ENCODE measurements at regions not wholly inside any gene's neighbourhood (a gene's known extent, or its start where the extent isn't known, plus 50 kb on each side); places are given as distances from the start of the nearest gene placed in this dataset.

DNA sequence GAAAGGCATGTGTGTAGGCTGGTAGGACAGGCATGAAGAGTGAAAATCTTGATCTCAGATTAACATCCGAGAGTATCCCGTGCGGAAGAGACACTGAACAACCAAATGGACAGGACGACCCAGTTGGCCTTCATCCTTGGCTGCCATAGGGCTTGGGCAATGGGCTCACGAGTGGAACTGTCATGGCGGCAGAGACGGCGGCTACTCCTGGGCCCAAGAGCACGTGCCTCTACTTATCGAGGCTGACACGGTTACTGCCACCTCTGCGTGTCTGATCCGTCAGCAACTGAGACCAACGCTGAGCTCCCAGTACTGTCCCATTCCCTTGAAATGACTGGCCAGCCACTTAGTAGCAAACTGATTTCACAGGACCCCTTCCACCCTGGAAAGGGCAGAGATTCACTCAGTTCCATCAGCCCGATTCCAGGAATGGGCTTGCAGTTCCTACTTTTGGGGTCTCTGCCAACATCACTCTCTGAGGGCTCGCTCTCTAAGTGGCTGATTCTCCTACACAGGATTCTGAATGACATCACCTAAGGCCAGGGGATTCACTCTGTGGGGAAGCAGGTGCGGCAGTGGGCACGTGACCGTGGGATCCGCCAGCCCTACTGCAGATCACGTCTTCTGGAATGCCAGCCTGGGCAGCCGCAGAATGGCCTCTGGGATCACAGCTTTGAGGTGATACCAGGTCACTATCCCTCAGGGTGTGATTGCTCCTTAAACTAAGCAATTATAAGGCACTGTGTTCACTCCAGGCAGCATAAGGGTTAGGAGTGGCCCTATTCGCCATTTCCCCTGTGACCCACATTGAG, 97.8 kb downstream of the RPS6KA4 start:
- no peaks in the 10 kb centered on the region for H3K9me3 ChIP-seq (ENCODE audit: control insufficient read depth in 5 of 5, low read length in 5 of 5)
- no peak overlapping the region for H3K4me3 ChIP-seq (ENCODE audit: low read depth in 1 of 5, low read length in 5 of 5)
- no peak overlapping the region for H3K27ac ChIP-seq (ENCODE audit: low read depth, low read length)
- H3K9ac ChIP-seq (ENCODE audit: low read length in 5 of 5), result no peak overlapping the region
- H3K27me3 ChIP-seq (ENCODE audit: control insufficient read depth in 5 of 5, insufficient read depth in 4 of 5, low read length in 5 of 5), result peaks cover 0 to 2% (median 0%) of the 10 kb centered on the region in 5 donors
- no peaks in the 10 kb centered on the region for H3K36me3 ChIP-seq (ENCODE audit: control insufficient read depth in 5 of 5, insufficient read depth in 5 of 5, low read length in 5 of 5)
- no peaks in the 10 kb centered on the region for H3K4me1 ChIP-seq (ENCODE audit: control insufficient read depth in 5 of 5, insufficient read depth in 5 of 5, low read length in 5 of 5)

DNA sequence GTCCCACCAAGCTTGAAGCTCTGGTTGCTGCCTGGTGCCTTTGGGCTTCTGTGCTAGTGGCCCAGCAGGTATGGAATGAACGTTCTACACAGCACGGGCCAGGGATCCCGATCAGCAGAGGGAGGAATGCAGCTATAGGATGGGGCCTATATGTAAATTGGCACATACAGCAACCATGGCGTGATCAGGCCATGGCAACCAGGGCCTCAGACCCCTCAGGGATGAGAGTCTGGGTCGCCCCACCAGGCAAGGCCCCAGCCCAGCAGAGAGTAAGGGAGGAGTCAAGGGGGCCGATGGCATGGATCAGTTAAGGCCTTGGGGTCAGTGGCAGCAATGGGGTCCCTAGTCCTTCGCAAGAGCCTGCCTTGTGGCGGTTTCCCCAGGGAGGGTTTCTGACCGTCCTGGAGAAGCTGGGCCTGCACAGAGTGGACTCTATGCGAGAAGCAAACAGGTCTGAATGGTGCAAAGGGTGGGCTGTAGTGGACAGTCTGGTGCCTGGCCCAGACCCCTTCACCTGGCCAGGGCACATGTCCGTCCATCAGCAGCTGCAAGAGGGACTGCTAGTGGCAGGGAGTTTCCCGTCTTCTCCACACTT, 98.2 kb upstream of the SLC22A11 start:
- Histone ChIP-seq H3K36me3 (ENCODE audit: control insufficient read depth in 5 of 5, insufficient read depth in 5 of 5, low read length in 5 of 5) (no peaks in the 10 kb centered on the region), H3K9ac (ENCODE audit: low read length in 5 of 5) (no peak overlapping the region), H3K4me3 (ENCODE audit: low read depth in 1 of 5, low read length in 5 of 5) (no peak overlapping the region), H3K27ac (ENCODE audit: low read depth, low read length) (no peak overlapping the region), H3K9me3 (ENCODE audit: control insufficient read depth in 5 of 5, low read length in 5 of 5) (no peaks in the 10 kb centered on the region), H3K27me3 (ENCODE audit: control insufficient read depth in 5 of 5, insufficient read depth in 4 of 5, low read length in 5 of 5) (peaks cover 0 to 2% (median 0%) of the 10 kb centered on the region in 5 donors), H3K4me1 (ENCODE audit: control insufficient read depth in 5 of 5, insufficient read depth in 5 of 5, low read length in 5 of 5) (no peaks in the 10 kb centered on the region)

DNA sequence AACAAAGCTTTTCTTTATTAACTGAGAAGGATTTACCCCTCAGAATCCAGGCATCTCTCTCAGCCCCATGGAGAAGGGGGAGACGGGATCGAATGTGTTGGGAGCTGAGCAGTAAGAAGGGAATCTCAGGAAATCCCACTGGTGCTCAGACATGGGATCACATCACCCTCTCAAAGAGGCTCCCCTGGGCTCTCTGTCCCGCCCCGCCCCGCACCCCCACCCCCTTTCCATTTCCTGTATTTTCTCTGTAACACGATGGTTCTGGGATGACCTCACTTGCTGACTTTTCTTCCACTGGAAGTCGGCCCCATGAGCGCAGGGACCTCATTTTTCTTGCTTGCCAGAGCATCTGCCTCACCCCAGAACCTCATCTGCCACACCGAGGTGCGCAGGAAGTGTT, 96.7 kb upstream of the SLC22A11 start:
- no peak overlapping the region for H3K9ac ChIP-seq (ENCODE audit: low read length in 5 of 5)
- H3K27ac ChIP-seq (ENCODE audit: low read depth, low read length), result no peak overlapping the region
- H3K9me3 ChIP-seq (ENCODE audit: control insufficient read depth in 5 of 5, low read length in 5 of 5), result no peaks in the 10 kb centered on the region
- H3K27me3 ChIP-seq (ENCODE audit: control insufficient read depth in 5 of 5, insufficient read depth in 4 of 5, low read length in 5 of 5), result peaks cover 0 to 2% (median 0%) of the 10 kb centered on the region in 5 donors
- H3K4me1 ChIP-seq (ENCODE audit: control insufficient read depth in 5 of 5, insufficient read depth in 5 of 5, low read length in 5 of 5), result no peaks in the 10 kb centered on the region
- H3K4me3 ChIP-seq (ENCODE audit: low read depth in 1 of 5, low read length in 5 of 5), result no peak overlapping the region
- H3K36me3 ChIP-seq (ENCODE audit: control insufficient read depth in 5 of 5, insufficient read depth in 5 of 5, low read length in 5 of 5), result no peaks in the 10 kb centered on the region

DNA sequence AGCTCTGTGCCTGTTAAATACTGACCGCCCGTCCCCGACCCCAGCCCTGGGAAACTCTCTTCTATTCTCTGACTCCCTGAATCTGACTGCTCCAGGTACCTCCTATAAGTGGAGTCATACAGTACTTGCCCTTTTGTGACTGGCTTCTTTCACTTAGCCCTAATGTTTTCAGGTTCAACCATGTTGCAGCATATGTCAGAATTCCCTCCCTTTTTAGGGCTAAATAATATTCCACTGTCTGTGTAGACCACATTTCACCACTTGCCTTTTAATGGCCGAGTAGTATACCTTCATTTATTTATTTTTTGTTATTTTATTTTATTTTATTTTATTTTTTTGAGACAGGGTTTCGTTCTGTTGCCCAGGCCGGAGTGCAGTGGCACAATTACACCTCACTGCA, 96.1 kb upstream of the SLC22A11 start:
- H3K36me3 ChIP-seq (ENCODE audit: control insufficient read depth in 5 of 5, insufficient read depth in 5 of 5, low read length in 5 of 5), result no peaks in the 10 kb centered on the region
- H3K27ac ChIP-seq (ENCODE audit: low read depth, low read length), result no peak overlapping the region
- H3K27me3 ChIP-seq (ENCODE audit: control insufficient read depth in 5 of 5, insufficient read depth in 4 of 5, low read length in 5 of 5), result peaks cover 0 to 2% (median 0%) of the 10 kb centered on the region in 5 donors
- no peak overlapping the region for H3K9ac ChIP-seq (ENCODE audit: low read length in 5 of 5)
- no peaks in the 10 kb centered on the region for H3K4me1 ChIP-seq (ENCODE audit: control insufficient read depth in 5 of 5, insufficient read depth in 5 of 5, low read length in 5 of 5)
- H3K4me3 ChIP-seq (ENCODE audit: low read depth in 1 of 5, low read length in 5 of 5), result no peak overlapping the region
- no peaks in the 10 kb centered on the region for H3K9me3 ChIP-seq (ENCODE audit: control insufficient read depth in 5 of 5, low read length in 5 of 5)

DNA sequence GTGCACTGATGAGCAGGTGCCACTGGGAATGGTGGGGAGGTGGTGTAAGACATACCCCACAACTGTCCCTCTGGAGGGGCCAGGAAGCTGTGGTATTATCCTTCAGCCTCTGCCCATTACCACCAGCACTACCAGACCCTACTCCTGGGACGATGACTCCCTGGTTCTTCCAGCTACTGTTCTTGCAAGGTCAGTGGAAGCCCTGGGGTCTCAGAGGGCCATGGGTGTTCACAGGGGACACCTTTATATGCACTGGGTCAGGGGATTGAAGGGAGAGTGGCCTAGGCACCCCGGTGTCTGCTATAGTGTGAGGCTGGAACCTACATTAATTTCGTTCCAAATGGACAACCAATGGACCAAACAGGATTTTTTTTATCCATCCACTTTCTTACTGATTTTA, 94.7 kb upstream of the SLC22A11 start:
- Histone ChIP-seq H3K27me3 (ENCODE audit: control insufficient read depth in 5 of 5, insufficient read depth in 4 of 5, low read length in 5 of 5) (peaks cover 0 to 2% (median 0%) of the 10 kb centered on the region in 5 donors), H3K4me1 (ENCODE audit: control insufficient read depth in 5 of 5, insufficient read depth in 5 of 5, low read length in 5 of 5) (no peaks in the 10 kb centered on the region), H3K9ac (ENCODE audit: low read length in 5 of 5) (no peak overlapping the region), H3K36me3 (ENCODE audit: control insufficient read depth in 5 of 5, insufficient read depth in 5 of 5, low read length in 5 of 5) (no peaks in the 10 kb centered on the region), H3K9me3 (ENCODE audit: control insufficient read depth in 5 of 5, low read length in 5 of 5) (no peaks in the 10 kb centered on the region), H3K4me3 (ENCODE audit: low read depth in 1 of 5, low read length in 5 of 5) (no peak overlapping the region), H3K27ac (ENCODE audit: low read depth, low read length) (no peak overlapping the region)

DNA sequence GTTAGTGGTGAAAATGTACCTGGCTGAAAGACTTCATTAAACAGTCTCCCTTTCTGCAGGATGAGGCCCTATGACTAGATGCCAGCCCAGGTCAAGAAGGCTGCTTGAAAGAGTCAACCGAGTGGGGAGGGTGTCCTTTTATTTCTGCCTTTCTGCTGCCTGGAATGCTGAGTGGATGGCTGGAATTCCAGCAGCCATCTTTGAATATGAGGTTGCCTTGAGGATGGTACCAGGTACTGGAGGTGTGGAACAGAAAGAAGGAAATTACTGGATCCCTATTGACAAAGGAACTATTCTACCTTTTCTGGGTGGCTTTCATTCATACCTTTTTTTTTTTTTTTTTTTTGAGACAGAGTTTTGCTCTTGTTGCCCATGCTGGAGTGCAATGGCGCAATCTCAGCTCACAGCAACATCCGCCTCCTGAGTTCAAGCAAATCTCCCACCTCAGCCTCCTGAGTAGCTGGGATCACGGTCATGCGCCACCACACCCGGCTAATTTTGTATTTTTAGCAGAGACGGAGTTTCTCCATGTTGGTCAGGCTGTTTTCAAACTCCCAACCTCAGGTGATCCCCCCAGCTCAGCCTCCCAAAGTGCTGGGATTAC, 89.5 kb upstream of the SLC22A11 start:
- Histone ChIP-seq H3K4me3 (ENCODE audit: low read depth in 1 of 5, low read length in 5 of 5) (no peak overlapping the region), H3K36me3 (ENCODE audit: control insufficient read depth in 5 of 5, insufficient read depth in 5 of 5, low read length in 5 of 5) (no peaks in the 10 kb centered on the region), H3K4me1 (ENCODE audit: control insufficient read depth in 5 of 5, insufficient read depth in 5 of 5, low read length in 5 of 5) (no peaks in the 10 kb centered on the region), H3K27ac (ENCODE audit: low read depth, low read length) (no peak overlapping the region), H3K9me3 (ENCODE audit: control insufficient read depth in 5 of 5, low read length in 5 of 5) (peaks cover 0 to 2% (median 0%) of the 10 kb centered on the region in 5 donors), H3K27me3 (ENCODE audit: control insufficient read depth in 5 of 5, insufficient read depth in 4 of 5, low read length in 5 of 5) (peaks cover 0 to 9% (median 0%) of the 10 kb centered on the region in 5 donors), H3K9ac (ENCODE audit: low read length in 5 of 5) (no peak overlapping the region)

DNA sequence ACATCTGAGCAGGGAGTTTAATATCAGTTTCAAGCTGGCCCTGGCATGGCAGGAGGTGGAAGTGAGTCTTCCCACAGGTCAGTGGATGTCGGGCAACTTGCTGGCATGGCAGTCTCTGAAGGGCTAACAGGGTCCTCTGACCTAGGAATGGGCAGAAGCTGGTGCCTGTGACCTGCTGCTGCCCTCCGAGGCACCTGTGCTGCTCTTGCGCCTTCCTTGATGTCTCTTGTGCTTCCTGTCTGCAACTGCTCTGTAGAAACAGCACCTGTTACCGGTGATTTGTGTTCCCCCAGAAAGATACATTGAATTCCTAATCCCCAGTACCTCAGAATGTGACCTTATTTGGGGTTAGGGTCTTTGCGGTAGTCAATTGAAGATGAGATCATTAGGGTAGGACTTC, 86.5 kb upstream of the SLC22A11 start:
- H3K27me3 ChIP-seq (ENCODE audit: control insufficient read depth in 5 of 5, insufficient read depth in 4 of 5, low read length in 5 of 5), result peaks cover 0 to 13% (median 0%) of the 10 kb centered on the region in 5 donors
- no peaks in the 10 kb centered on the region for H3K4me1 ChIP-seq (ENCODE audit: control insufficient read depth in 5 of 5, insufficient read depth in 5 of 5, low read length in 5 of 5)
- H3K36me3 ChIP-seq (ENCODE audit: control insufficient read depth in 5 of 5, insufficient read depth in 5 of 5, low read length in 5 of 5), result no peaks in the 10 kb centered on the region
- peaks cover 0 to 2% (median 0%) of the 10 kb centered on the region in 5 donors for H3K9me3 ChIP-seq (ENCODE audit: control insufficient read depth in 5 of 5, low read length in 5 of 5)
- no peak overlapping the region for H3K9ac ChIP-seq (ENCODE audit: low read length in 5 of 5)
- H3K27ac ChIP-seq (ENCODE audit: low read depth, low read length), result no peak overlapping the region
- no peak overlapping the region for H3K4me3 ChIP-seq (ENCODE audit: low read depth in 1 of 5, low read length in 5 of 5)

DNA sequence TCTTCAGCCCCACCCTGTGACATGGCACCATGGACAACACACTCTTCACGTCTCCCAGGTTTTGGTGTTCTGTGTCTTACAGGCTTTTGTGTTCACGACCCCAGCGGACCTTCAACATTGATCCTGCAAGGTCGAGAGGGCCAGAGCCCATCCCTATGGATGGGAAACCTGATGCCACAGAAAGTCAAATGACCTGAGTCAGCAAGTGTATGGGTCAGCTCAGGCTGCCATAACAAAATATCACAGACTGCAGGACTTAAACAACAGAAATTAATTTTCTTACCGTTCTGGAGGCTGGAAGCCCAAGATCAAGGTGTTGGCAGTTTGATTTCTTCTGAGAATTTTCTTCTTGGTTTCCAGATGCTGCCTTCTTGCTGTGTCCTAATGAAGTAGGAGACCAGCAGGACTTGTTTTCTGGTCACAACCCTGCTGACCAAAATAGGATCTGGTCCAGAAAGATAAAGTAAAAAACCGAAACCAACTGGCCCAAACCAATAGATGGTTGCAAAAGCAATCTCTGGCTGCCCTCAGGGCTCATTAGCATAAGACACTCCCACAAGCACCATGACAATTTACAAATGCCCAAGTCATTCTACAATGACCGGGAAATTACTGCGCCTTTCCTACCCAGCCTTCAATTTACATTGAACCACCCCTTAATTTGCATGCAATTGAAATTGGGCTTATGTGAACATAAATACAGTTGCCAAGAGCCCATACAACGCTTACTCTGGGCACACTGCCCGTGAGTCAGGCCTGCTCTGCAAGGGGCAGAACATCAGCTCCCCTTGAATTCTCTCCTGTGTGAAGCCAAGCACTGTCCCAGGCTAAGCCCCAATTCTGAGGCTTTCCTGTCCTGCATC, 82.9 kb upstream of the SLC22A11 start:
- Histone ChIP-seq H3K4me3 (ENCODE audit: low read depth in 1 of 5, low read length in 5 of 5) (no peak overlapping the region), H3K9ac (ENCODE audit: low read length in 5 of 5) (no peak overlapping the region), H3K36me3 (ENCODE audit: control insufficient read depth in 5 of 5, insufficient read depth in 5 of 5, low read length in 5 of 5) (no peaks in the 10 kb centered on the region), H3K27me3 (ENCODE audit: control insufficient read depth in 5 of 5, insufficient read depth in 4 of 5, low read length in 5 of 5) (peaks cover 6 to 27% (median 8%) of the 10 kb centered on the region in 5 donors), H3K4me1 (ENCODE audit: control insufficient read depth in 5 of 5, insufficient read depth in 5 of 5, low read length in 5 of 5) (no peaks in the 10 kb centered on the region), H3K27ac (ENCODE audit: low read depth, low read length) (no peak overlapping the region), H3K9me3 (ENCODE audit: control insufficient read depth in 5 of 5, low read length in 5 of 5) (peaks cover 0 to 2% (median 0%) of the 10 kb centered on the region in 5 donors)

DNA sequence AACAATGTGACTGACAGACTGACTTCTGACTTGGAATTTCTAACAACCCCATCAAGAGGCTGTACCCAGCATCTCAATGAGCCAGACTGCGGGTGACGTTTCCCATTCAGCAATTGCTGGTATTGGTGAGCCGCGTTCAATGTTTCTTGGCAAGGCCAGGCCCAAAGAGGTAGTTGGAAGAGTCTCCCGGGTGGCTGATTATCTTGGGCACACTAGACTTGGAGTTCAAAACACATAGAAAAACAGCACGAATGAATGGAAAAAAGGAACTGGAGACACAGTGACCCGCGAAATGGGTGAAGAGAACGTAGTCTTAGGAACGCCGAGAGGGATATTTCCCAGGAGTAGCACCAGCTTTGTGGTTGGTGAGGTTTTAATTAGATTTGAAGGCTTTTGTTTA, 81.1 kb upstream of the SLC22A11 start:
- Histone ChIP-seq H3K4me1 (ENCODE audit: control insufficient read depth in 5 of 5, insufficient read depth in 5 of 5, low read length in 5 of 5) (no peaks in the 10 kb centered on the region), H3K27me3 (ENCODE audit: control insufficient read depth in 5 of 5, insufficient read depth in 4 of 5, low read length in 5 of 5) (peaks cover 0 to 30% (median 14%) of the 10 kb centered on the region in 5 donors), H3K9ac (ENCODE audit: low read length in 5 of 5) (no peak overlapping the region), H3K4me3 (ENCODE audit: low read depth in 1 of 5, low read length in 5 of 5) (no peak overlapping the region), H3K36me3 (ENCODE audit: control insufficient read depth in 5 of 5, insufficient read depth in 5 of 5, low read length in 5 of 5) (no peaks in the 10 kb centered on the region), H3K27ac (ENCODE audit: low read depth, low read length) (no peak overlapping the region), H3K9me3 (ENCODE audit: control insufficient read depth in 5 of 5, low read length in 5 of 5) (peaks cover 0 to 2% (median 0%) of the 10 kb centered on the region in 5 donors)

Data from subcutaneous abdominal adipose tissue (tissue), 5 donors.